ENCODE measurements at regions not wholly inside any gene's neighbourhood (a gene's known extent, or its start where the extent isn't known, plus 50 kb on each side); places are given as distances from the start of the nearest gene placed in this dataset.

DNA sequence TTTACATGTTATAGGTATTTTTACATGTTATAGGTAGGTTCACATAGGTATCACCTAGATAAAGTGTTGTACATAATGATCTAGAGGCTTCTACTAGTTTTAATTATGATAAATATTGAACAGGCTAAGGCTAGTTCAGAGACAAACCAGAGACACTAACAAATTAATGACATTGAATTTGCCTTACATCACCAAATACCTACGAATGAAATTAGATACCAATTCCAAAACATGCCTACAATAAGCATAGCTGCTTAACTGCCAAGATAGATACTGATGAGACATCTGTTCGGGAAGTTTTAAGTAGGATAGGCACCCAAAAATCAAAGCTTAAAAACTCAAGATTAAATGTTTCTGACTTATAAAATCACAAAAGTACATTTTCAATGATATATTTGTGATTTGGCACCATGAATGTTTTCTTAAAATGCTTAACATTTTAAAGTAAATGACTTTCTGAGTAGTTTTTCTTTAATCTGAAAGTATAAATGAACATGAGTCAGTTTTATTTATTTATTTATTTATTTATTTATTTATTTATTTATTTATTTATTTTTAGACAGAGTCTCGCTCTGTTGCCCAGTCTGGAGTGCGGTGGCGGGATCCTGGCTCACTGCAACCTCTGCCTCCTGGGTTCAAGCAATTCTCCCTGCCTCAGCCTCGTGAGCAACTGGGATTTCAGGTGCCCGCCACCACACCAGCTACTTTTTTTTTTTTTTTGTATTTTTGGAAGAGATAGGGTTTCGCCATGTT, 703.1 kb upstream of the ARRDC3 start:
- TF ChIP-seq, protein P1, sequence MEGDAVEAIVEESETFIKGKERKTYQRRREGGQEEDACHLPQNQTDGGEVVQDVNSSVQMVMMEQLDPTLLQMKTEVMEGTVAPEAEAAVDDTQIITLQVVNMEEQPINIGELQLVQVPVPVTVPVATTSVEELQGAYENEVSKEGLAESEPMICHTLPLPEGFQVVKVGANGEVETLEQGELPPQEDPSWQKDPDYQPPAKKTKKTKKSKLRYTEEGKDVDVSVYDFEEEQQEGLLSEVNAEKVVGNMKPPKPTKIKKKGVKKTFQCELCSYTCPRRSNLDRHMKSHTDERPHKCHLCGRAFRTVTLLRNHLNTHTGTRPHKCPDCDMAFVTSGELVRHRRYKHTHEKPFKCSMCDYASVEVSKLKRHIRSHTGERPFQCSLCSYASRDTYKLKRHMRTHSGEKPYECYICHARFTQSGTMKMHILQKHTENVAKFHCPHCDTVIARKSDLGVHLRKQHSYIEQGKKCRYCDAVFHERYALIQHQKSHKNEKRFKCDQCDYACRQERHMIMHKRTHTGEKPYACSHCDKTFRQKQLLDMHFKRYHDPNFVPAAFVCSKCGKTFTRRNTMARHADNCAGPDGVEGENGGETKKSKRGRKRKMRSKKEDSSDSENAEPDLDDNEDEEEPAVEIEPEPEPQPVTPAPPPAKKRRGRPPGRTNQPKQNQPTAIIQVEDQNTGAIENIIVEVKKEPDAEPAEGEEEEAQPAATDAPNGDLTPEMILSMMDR (conservative IDR thresholded peaks at IDR 0.05; ENCODE audit: low read length) = no peak
- no peak for TF ChIP-seq EZH2phosphoT487 (IDR thresholded peaks at IDR 0.05; ENCODE audit: borderline replicate concordance)

Data from Loucy (cell line).